Keratinocyte (primary cell): ENCODE measurements at regions not wholly inside any gene's neighbourhood (a gene's known extent, or its start where the extent isn't known, plus 50 kb on each side); places are given as distances from the start of the nearest gene placed in this dataset.

Experiments used
- DNase-seq: peaks from one replicate; pipeline ENCODE4 v3.0.0-alpha.2; 2011; ENCODE audit warnings: low read depth, missing footprints, low spot score
- FAIRE-seq: peaks from 2 replicates; lab custom pipeline; 2011; peaks lifted over from hg19 to GRCh38; lab: Jason Lieb, UNC
- H2AFZ ChIP-seq: 2 replicates; pipeline ENCODE4 v1.6.0; 2012; ENCODE audit warnings: low read length, control low read depth, inconsistent platforms; ENCODE audit not compliant: control insufficient read depth
- H3K27ac ChIP-seq: 2 replicates; pipeline ENCODE4 v1.5.1; 2011; ENCODE audit warnings: low read length; ENCODE audit not compliant: control insufficient read depth, insufficient read depth
- H3K27me3 ChIP-seq: 3 replicates; pipeline ENCODE4 v1.6.0; 2011; ENCODE audit warnings: low read length; ENCODE audit not compliant: control insufficient read depth, insufficient read depth; ENCODE audit errors: extremely low read depth
- H3K36me3 ChIP-seq, 2 experiments: 2 replicates in 1 of 2; 3 replicates in 1 of 2; pipeline ENCODE4 v1.5.1; 2011; ENCODE audit warnings: low read length in 2 of 2, mild to moderate bottlenecking in 1 of 2; ENCODE audit not compliant: control insufficient read depth in 2 of 2, insufficient read depth in 2 of 2; ENCODE audit errors: extremely low read depth in 1 of 2
- H3K4me1 ChIP-seq: 3 replicates; pipeline ENCODE4 v1.5.1; 2011; ENCODE audit warnings: low read length; ENCODE audit not compliant: control insufficient read depth, insufficient read depth; ENCODE audit errors: extremely low read depth
- H3K4me2 ChIP-seq: 3 replicates; pipeline ENCODE4 v1.6.0; 2011; ENCODE audit warnings: low read depth, low read length; ENCODE audit not compliant: control insufficient read depth, insufficient read depth; ENCODE audit errors: extremely low read depth
- H3K4me3 ChIP-seq, 3 experiments: fragments of 200-600 bp in 1 of 3; sonication (generic) in 1 of 3; 2 replicates in 2 of 3; 3 replicates in 1 of 3; pipeline ENCODE4 v1.5.1; 2011 to 2016; ENCODE audit warnings: low read length in 3 of 3, mild to moderate bottlenecking in 3 of 3, control low read depth in 2 of 3, inconsistent platforms in 1 of 3, low read depth in 1 of 3, mixed read lengths in 1 of 3, mixed run types in 1 of 3, moderate library complexity in 1 of 3; ENCODE audit not compliant: control insufficient read depth in 2 of 3, insufficient read depth in 2 of 3; ENCODE audit errors: extremely low read depth in 1 of 3
- H3K79me2 ChIP-seq: 2 replicates; pipeline ENCODE4 v1.6.0; 2012; ENCODE audit warnings: low read length; ENCODE audit not compliant: control insufficient read depth, insufficient read depth
- H3K9ac ChIP-seq: 3 replicates; pipeline ENCODE4 v1.6.0; 2011; ENCODE audit warnings: low read length; ENCODE audit not compliant: control insufficient read depth, insufficient read depth; ENCODE audit errors: extremely low read depth
- H3K9me1 ChIP-seq: 3 replicates; pipeline ENCODE4 v1.6.0; 2011; ENCODE audit warnings: low read length; ENCODE audit not compliant: control insufficient read depth, insufficient read depth; ENCODE audit errors: extremely low read depth
- H3K9me3 ChIP-seq: 2 replicates; pipeline ENCODE4 v1.5.1; 2012; ENCODE audit warnings: low read depth, low read length; ENCODE audit not compliant: control insufficient read depth
- H4K20me1 ChIP-seq: 3 replicates; pipeline ENCODE4 v1.6.0; 2011; ENCODE audit warnings: low read length; ENCODE audit not compliant: control insufficient read depth, insufficient read depth; ENCODE audit errors: extremely low read depth
- EZH2 ChIP-seq: IDR thresholded peaks from one replicate; pipeline ENCODE4 v1.6.1; 2012; ENCODE audit warnings: inconsistent platforms, mild to moderate bottlenecking, low read length, moderate library complexity
- dilution Hi-C: fragments of 300-500 bp; cut with MboI; formaldehyde crosslinking; loops from one replicate; pipeline ENCODE4 v1.7.0; 2020; ENCODE audit warnings: low sequenced_read_pairs; ENCODE audit not compliant: extremely low pct_ligation_motif_present
- TF ChIP-seq, protein P1 (sequence below), 3 experiments: IDR thresholded peaks in 1 of 3; conservative IDR thresholded peaks in 1 of 3; optimal IDR thresholded peaks in 1 of 3; 2 replicates in 2 of 3; 3 replicates in 1 of 3; pipeline versions ENCODE3 to v1.5.1; 2011; ENCODE audit warnings: low read length in 3 of 3, mild to moderate bottlenecking in 3 of 3, moderate library complexity in 2 of 3, control low read depth in 1 of 3, inconsistent platforms in 1 of 3; ENCODE audit not compliant: insufficient read depth in 2 of 3; ENCODE audit errors: extremely low read depth in 1 of 3

DNA sequence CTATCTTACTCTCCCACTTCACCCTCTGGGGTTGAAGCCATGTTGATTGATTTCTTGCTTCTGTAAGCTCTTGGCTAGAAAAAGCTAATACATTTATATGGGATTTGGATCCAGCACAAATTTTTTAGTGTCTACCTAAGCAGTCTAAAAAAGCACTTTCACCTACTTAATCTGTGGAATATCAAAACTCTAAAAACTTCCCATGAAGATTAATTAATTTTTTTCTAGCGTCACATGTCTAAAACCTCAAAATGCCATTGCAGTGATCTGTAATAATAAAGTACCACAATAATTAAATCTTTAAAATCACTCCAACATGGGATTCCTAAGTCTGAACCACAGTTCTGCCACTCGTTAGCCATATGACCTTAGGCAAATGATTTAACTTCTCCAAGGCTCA is 180.1 kb downstream of the EN1 start:
- Histone ChIP-seq H3K9me1 (no peaks in the 10 kb centered on the region), H3K9me3 (no peaks in the 10 kb centered on the region), H4K20me1 (no peaks in the 10 kb centered on the region), H3K36me3 (no peaks in the 10 kb centered on the region), H2AFZ (no peak overlapping the region), H3K4me1 (peaks cover 3% of the 10 kb centered on the region), H3K79me2 (no peaks in the 10 kb centered on the region), H3K4me2 (no peak overlapping the region), H3K9ac (no peak overlapping the region), H3K27me3 (no peaks in the 10 kb centered on the region), H3K4me3 (no peak overlapping the region), H3K27ac (no peak overlapping the region)
- dilution Hi-C loops, result no loop called here
- TF ChIP-seq EZH2, result no peak
- TF ChIP-seq, protein P1, sequence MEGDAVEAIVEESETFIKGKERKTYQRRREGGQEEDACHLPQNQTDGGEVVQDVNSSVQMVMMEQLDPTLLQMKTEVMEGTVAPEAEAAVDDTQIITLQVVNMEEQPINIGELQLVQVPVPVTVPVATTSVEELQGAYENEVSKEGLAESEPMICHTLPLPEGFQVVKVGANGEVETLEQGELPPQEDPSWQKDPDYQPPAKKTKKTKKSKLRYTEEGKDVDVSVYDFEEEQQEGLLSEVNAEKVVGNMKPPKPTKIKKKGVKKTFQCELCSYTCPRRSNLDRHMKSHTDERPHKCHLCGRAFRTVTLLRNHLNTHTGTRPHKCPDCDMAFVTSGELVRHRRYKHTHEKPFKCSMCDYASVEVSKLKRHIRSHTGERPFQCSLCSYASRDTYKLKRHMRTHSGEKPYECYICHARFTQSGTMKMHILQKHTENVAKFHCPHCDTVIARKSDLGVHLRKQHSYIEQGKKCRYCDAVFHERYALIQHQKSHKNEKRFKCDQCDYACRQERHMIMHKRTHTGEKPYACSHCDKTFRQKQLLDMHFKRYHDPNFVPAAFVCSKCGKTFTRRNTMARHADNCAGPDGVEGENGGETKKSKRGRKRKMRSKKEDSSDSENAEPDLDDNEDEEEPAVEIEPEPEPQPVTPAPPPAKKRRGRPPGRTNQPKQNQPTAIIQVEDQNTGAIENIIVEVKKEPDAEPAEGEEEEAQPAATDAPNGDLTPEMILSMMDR (optimal IDR thresholded peaks at IDR 0.05 in 1 of 3, IDR thresholded peaks at IDR 0.05 in 1 of 3, conservative IDR thresholded peaks at IDR 0.05 in 1 of 3; ENCODE audit: extremely low read depth in 1 of 3, insufficient read depth in 2 of 3, low read length in 3 of 3), result no peak
- FAIRE-seq, result no peak
- no peak for DNase-seq

DNA sequence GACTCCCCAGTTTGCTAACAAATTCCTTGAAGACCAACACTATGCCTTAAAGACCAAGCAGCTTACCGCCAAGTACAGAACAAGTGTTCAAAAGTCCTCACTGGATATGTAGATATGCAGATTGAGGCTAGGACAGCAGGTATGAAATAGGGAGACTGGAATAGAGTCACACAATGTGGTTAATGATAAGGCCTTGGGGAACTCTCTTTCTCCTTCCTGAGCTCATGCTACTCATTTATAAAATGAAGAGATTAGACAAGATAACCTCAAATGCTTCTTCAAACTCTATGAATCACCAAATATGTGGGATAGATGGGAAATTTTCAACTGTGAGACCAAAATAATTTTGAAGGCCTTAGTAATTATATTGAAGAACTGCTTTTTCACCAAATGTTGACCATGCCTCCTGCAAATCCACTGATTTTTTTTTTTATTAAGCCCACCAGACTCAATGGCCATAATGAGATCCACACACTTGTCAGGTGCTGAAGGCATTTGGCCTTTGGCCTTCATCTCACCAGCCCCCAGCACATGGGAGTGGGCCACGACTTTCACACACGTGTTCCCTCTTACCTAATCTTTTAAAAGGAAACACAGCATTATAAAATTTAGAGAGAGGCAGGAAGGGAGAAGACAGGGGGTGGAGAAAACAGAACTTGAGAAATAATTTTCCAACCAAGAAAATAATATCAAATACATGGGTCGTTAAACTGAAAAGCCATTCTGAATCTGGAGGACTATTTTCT is 181.5 kb downstream of the EN1 start:
- no peak overlapping the region for H3K4me3 ChIP-seq
- DNase-seq (no peak), FAIRE-seq (no peak)
- no peaks in the 10 kb centered on the region for H3K36me3 ChIP-seq
- H3K4me1 ChIP-seq, result peaks cover 3% of the 10 kb centered on the region
- no peaks in the 10 kb centered on the region for H3K79me2 ChIP-seq
- no peaks in the 10 kb centered on the region for H3K9me3 ChIP-seq
- H2AFZ ChIP-seq, result no peak overlapping the region
- no peak overlapping the region for H3K9ac ChIP-seq
- dilution Hi-C loops, result no loop called here
- no peak overlapping the region for H3K4me2 ChIP-seq
- H3K27me3 ChIP-seq, result no peaks in the 10 kb centered on the region
- TF ChIP-seq EZH2, result no peak
- TF ChIP-seq, protein P1 (optimal IDR thresholded peaks at IDR 0.05 in 1 of 3, IDR thresholded peaks at IDR 0.05 in 1 of 3, conservative IDR thresholded peaks at IDR 0.05 in 1 of 3; ENCODE audit: extremely low read depth in 1 of 3, insufficient read depth in 2 of 3, low read length in 3 of 3), result no peak
- no peak overlapping the region for H3K27ac ChIP-seq
- no peaks in the 10 kb centered on the region for H4K20me1 ChIP-seq
- no peaks in the 10 kb centered on the region for H3K9me1 ChIP-seq
